ENCODE measurements at regions not wholly inside any gene's neighbourhood (a gene's known extent, or its start where the extent isn't known, plus 50 kb on each side); places are given as distances from the start of the nearest gene placed in this dataset.
"Not testable (repeated sequence)": the region's sequence is repeated elsewhere in the genome, so short reads cannot be mapped to it uniquely, and the experiment has no call there.

GRCh38 chr1:146318715-146319114 is 89.9 kb upstream of the NOTCH2NLA start:
- DNase-seq = not testable (repeated sequence)

GRCh38 chr1:146317785-146318184 is 89.0 kb upstream of the NOTCH2NLA start:
- DNase-seq = not testable (repeated sequence)

- not testable (repeated sequence) for DNase-seq
Measured at GRCh38 chr1:146314449-146315246, 85.8 kb upstream of the NOTCH2NLA start.

- not testable (repeated sequence) for DNase-seq
Measured at GRCh38 chr1:146310579-146310978, 81.8 kb upstream of the NOTCH2NLA start.

- not testable (repeated sequence) for DNase-seq
Measured at GRCh38 chr1:146309427-146309826, 80.6 kb upstream of the NOTCH2NLA start.

GRCh38 chr1:146308892-146309291 is 80.1 kb upstream of the NOTCH2NLA start:
- not testable (repeated sequence) for DNase-seq

- DNase-seq = not testable (repeated sequence)
Measured at GRCh38 chr1:146308152-146308551, 79.3 kb upstream of the NOTCH2NLA start.

GRCh38 chr1:146307632-146308031 is 78.8 kb upstream of the NOTCH2NLA start:
- DNase-seq = not testable (repeated sequence)

- not testable (repeated sequence) for DNase-seq
Measured at GRCh38 chr1:146306651-146307050, 77.8 kb upstream of the NOTCH2NLA start.

GRCh38 chr1:146305442-146305841 is 76.6 kb upstream of the NOTCH2NLA start:
- not testable (repeated sequence) for DNase-seq

GRCh38 chr1:146298575-146298897 is 69.7 kb upstream of the NOTCH2NLA start:
- DNase-seq = not testable (repeated sequence)

GRCh38 chr1:146297781-146298574 is 69.2 kb upstream of the NOTCH2NLA start:
- not testable (repeated sequence) for DNase-seq

GRCh38 chr1:146292940-146293936 is 64.4 kb upstream of the NOTCH2NLA start:
- not testable (repeated sequence) for DNase-seq

- not testable (repeated sequence) for DNase-seq
Measured at GRCh38 chr1:146292424-146292823, 63.6 kb upstream of the NOTCH2NLA start.

- not testable (repeated sequence) for DNase-seq
Measured at GRCh38 chr1:146287881-146288280, 59.1 kb upstream of the NOTCH2NLA start.

GRCh38 chr1:146284760-146285159 is 55.9 kb upstream of the NOTCH2NLA start:
- DNase-seq = not testable (repeated sequence)

GRCh38 chr1:146283527-146283880 is 54.7 kb upstream of the NOTCH2NLA start:
- DNase-seq = not testable (repeated sequence)

GRCh38 chr1:146282807-146283526 is 54.1 kb upstream of the NOTCH2NLA start:
- DNase-seq = not testable (repeated sequence)

- DNase-seq = not testable (repeated sequence)
Measured at GRCh38 chr1:146281522-146281921, 52.7 kb upstream of the NOTCH2NLA start.

GRCh38 chr1:146278758-146279157 is 49.9 kb upstream of the NOTCH2NLA start:
- DNase-seq = not testable (repeated sequence)

All from fibroblast of skin of right quadriceps (primary cell).